ACC112 (cell line): ENCODE measurements at regions not wholly inside any gene's neighbourhood (a gene's known extent, or its start where the extent isn't known, plus 50 kb on each side); places are given as distances from the start of the nearest gene placed in this dataset.
"Not testable (repeated sequence)": the region's sequence is repeated elsewhere in the genome, so short reads cannot be mapped to it uniquely, and the experiment has no call there.

Experiments
- H2AFZ ChIP-seq: fragments of 200-600 bp; sonication (generic); one replicate; pipeline ENCODE4 v1.6.0; 2017; ENCODE audit warnings: antibody characterized with exemption, low read length; ENCODE audit not compliant: unreplicated experiment
- H3K27ac ChIP-seq: fragments of 200-600 bp; sonication (generic); 2 replicates; pipeline ENCODE4 v1.5.1; 2014; ENCODE audit warnings: low read depth, mild to moderate bottlenecking, antibody characterized with exemption, low read length, moderate library complexity
- H3K27me3 ChIP-seq: fragments of 200-600 bp; sonication (generic); 2 replicates; pipeline ENCODE4 v1.6.1; 2014; ENCODE audit warnings: mild to moderate bottlenecking, antibody characterized with exemption, low read length, moderate library complexity, mixed read lengths; ENCODE audit not compliant: insufficient read depth
- H3K36me3 ChIP-seq: fragments of 200-600 bp; sonication (generic); 2 replicates; pipeline ENCODE4 v1.6.1; 2016; ENCODE audit warnings: mild to moderate bottlenecking, antibody characterized with exemption, low read length, moderate library complexity, mixed read lengths; ENCODE audit not compliant: insufficient read depth
- H3K4me1 ChIP-seq: fragments of 200-600 bp; sonication (generic); one replicate; pipeline ENCODE4 v1.6.1; 2016; ENCODE audit warnings: low read length, mixed read lengths; ENCODE audit not compliant: insufficient read depth, unreplicated experiment, control insufficient read depth
- H3K4me3 ChIP-seq: fragments of 200-600 bp; sonication (generic); 2 replicates; pipeline ENCODE4 v1.5.1; 2014; ENCODE audit warnings: mild to moderate bottlenecking, low read depth, low read length
- H3K79me2 ChIP-seq: fragments of 200-600 bp; sonication (generic); one replicate; pipeline ENCODE4 v1.6.0; 2016; ENCODE audit warnings: low read length; ENCODE audit not compliant: control insufficient read depth, unreplicated experiment, insufficient read depth

- H3K79me2 ChIP-seq = no peaks in the 10 kb centered on the region
- peaks cover 3% of the 10 kb centered on the region for H3K4me1 ChIP-seq
- H3K36me3 ChIP-seq = no peaks in the 10 kb centered on the region
- H2AFZ ChIP-seq = no peak overlapping the region
- H3K27me3 ChIP-seq = peaks cover 55% of the 10 kb centered on the region
- H3K4me3 ChIP-seq = no peak overlapping the region
- H3K27ac ChIP-seq = no peak overlapping the region
Observed at GRCh38 chr3:31319332-31319731, 213.4 kb upstream of the STT3B start.

GRCh38 chr3:31321620-31322019, 211.1 kb upstream of the STT3B start:
- Histone ChIP-seq H3K79me2 (no peaks in the 10 kb centered on the region), H3K4me1 (no peaks in the 10 kb centered on the region), H3K27me3 (peaks cover 55% of the 10 kb centered on the region), H3K36me3 (no peaks in the 10 kb centered on the region), H3K4me3 (no peak overlapping the region), H3K27ac (no peak overlapping the region), H2AFZ (no peak overlapping the region)

- Histone ChIP-seq H3K27ac (no peak overlapping the region), H3K4me3 (no peak overlapping the region), H3K79me2 (no peaks in the 10 kb centered on the region), H3K4me1 (no peaks in the 10 kb centered on the region), H3K27me3 (peaks cover 55% of the 10 kb centered on the region), H3K36me3 (no peaks in the 10 kb centered on the region), H2AFZ (no peak overlapping the region)
Observed at GRCh38 chr3:31322460-31322859, 210.3 kb upstream of the STT3B start.

GRCh38 chr3:31327826-31328357, 204.8 kb upstream of the STT3B start:
- not testable (repeated sequence) for H2AFZ ChIP-seq, H3K27ac ChIP-seq, H3K4me3 ChIP-seq, H3K36me3 ChIP-seq, H3K4me1 ChIP-seq, H3K79me2 ChIP-seq
- peaks cover 14% of the 10 kb centered on the region; the same call in 1 of the 2 replicates for H3K27me3 ChIP-seq

- no peak overlapping the region for H3K4me3 ChIP-seq
- no peaks in the 10 kb centered on the region for H3K4me1 ChIP-seq
- H3K79me2 ChIP-seq = no peaks in the 10 kb centered on the region
- no peak overlapping the region for H2AFZ ChIP-seq
- no peaks in the 10 kb centered on the region for H3K36me3 ChIP-seq
- H3K27me3 ChIP-seq = no peaks in the 10 kb centered on the region
- H3K27ac ChIP-seq = no peak overlapping the region
Observed at GRCh38 chr3:31331278-31331677, 201.4 kb upstream of the STT3B start.

GRCh38 chr3:31341130-31341529, 191.6 kb upstream of the STT3B start:
- no peak overlapping the region for H3K4me3 ChIP-seq
- no peaks in the 10 kb centered on the region for H3K79me2 ChIP-seq
- no peak overlapping the region for H2AFZ ChIP-seq
- H3K36me3 ChIP-seq = no peaks in the 10 kb centered on the region
- H3K4me1 ChIP-seq = no peaks in the 10 kb centered on the region
- no peaks in the 10 kb centered on the region for H3K27me3 ChIP-seq
- no peak overlapping the region for H3K27ac ChIP-seq

GRCh38 chr3:31343075-31343474, 189.7 kb upstream of the STT3B start:
- Histone ChIP-seq H3K36me3 (no peaks in the 10 kb centered on the region), H3K27me3 (no peaks in the 10 kb centered on the region), H3K4me1 (no peaks in the 10 kb centered on the region), H3K79me2 (no peaks in the 10 kb centered on the region), H2AFZ (no peak overlapping the region), H3K4me3 (no peak overlapping the region), H3K27ac (no peak overlapping the region)

- no peaks in the 10 kb centered on the region for H3K36me3 ChIP-seq
- no peak overlapping the region for H3K4me3 ChIP-seq
- H3K79me2 ChIP-seq = no peaks in the 10 kb centered on the region
- no peak overlapping the region for H3K27ac ChIP-seq
- H3K4me1 ChIP-seq = no peaks in the 10 kb centered on the region
- H3K27me3 ChIP-seq = no peaks in the 10 kb centered on the region
- no peak overlapping the region for H2AFZ ChIP-seq
Observed at GRCh38 chr3:31345581-31345980, 187.1 kb upstream of the STT3B start.

GRCh38 chr3:31346542-31346979, 186.2 kb upstream of the STT3B start:
- no peak overlapping the region for H3K27ac ChIP-seq
- H3K4me3 ChIP-seq = no peak overlapping the region

GRCh38 chr3:31349001-31349748, 183.6 kb upstream of the STT3B start:
- Histone ChIP-seq H3K4me3 (no peak overlapping the region), H3K4me1 (no peaks in the 10 kb centered on the region), H3K79me2 (no peaks in the 10 kb centered on the region), H3K36me3 (no peaks in the 10 kb centered on the region), H2AFZ (no peak overlapping the region), H3K27me3 (no peaks in the 10 kb centered on the region), H3K27ac (no peak overlapping the region)

More at GRCh38 chr3:31346542-31346979, 186.2 kb upstream of the STT3B start:
- Histone ChIP-seq H3K79me2 (no peaks in the 10 kb centered on the region), H3K4me1 (no peaks in the 10 kb centered on the region), H2AFZ (no peak overlapping the region), H3K36me3 (no peaks in the 10 kb centered on the region), H3K27me3 (no peaks in the 10 kb centered on the region)

GRCh38 chr3:31350307-31350706, 182.4 kb upstream of the STT3B start:
- H3K27ac ChIP-seq = no peak overlapping the region
- H2AFZ ChIP-seq = no peak overlapping the region
- H3K4me1 ChIP-seq = no peaks in the 10 kb centered on the region
- no peaks in the 10 kb centered on the region for H3K79me2 ChIP-seq
- no peaks in the 10 kb centered on the region for H3K36me3 ChIP-seq
- no peak overlapping the region for H3K4me3 ChIP-seq
- H3K27me3 ChIP-seq = no peaks in the 10 kb centered on the region
